Putamen (tissue), 1 donor: ENCODE measurements at regions not wholly inside any gene's neighbourhood (a gene's known extent, or its start where the extent isn't known, plus 50 kb on each side); places are given as distances from the start of the nearest gene placed in this dataset.
"Not testable (repeated sequence)": the region's sequence is repeated elsewhere in the genome, so short reads cannot be mapped to it uniquely, and the experiment has no call there.

Source experiments
- DNase-seq: peaks from one replicate; pipeline ENCODE4 v3.0.0-alpha.2; 2016; ENCODE audit warnings: low spot score

DNA sequence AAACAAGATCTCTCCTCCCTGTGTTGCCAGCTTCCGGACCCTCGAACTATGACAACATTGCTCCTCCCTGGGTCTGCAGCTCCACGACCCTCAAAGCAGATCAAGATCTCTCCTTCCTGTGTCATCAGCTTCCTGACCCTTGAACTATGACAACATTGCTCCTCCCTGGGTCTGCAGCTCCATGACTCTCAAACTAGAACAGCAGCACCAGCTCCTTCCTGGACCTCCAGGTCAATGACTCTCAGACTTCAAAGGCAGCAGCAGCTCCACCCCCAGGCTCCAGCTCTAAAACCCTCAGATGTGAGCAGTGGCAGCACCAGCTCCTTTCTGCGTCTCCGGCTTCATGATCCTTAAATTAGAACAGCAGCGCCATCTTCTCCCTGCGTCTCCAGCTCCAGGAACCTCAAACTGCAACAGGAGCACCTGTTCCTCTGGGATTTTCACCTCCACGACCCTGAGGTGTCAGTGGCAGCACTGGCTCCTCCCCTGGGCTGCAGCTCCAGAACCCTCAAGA is 341.0 kb upstream of the SULF2 start:
- DNase-seq, result no peak

DNA sequence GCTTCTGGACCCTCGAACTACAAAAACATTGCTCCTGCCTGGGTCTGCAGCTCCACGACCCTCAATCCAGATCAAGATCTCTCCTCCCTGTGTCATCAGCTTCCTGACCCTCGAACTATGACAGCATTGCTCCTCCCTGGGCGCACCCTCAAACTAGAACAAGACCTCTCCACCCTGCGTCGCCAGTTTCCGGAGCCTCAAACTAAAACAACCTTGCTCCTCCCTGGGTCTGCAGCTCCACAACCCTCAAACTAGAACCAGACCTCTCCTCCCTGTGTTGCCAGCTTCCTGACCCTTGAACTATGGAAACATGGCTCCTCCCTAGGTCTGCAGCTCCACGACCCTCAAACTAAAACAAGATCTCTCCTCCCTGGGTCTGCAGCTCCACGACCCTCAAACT is 339.7 kb upstream of the SULF2 start:
- DNase-seq, result no peak

DNA sequence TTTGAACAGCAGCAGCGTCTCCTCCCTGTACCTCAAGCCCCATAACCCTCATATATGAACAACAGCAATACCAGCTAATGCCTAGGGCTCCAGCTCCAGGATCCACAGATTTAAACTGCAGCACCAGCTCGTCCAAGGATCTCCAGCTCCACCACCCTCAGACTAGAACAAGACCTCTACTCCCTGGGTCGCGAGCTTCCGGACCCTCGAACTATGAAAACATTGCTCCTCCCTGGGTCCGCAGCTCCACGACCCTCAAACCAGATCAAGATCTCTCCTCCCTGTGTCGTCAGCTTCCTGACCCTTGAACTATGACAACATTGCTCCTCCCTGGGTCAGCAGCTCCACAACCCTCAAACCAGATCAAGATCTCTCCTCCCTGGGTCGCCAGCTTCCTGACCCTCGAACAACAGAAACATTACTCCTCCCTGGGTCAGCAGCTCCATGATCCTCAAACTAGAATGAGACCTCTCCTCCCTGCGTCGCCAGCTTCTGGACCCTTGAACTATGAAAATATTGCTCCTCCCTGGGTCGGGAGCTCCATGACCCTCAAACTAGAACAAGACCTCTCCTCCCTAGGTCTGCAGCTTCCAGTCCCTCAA is 339.0 kb upstream of the SULF2 start:
- no peak for DNase-seq

DNA sequence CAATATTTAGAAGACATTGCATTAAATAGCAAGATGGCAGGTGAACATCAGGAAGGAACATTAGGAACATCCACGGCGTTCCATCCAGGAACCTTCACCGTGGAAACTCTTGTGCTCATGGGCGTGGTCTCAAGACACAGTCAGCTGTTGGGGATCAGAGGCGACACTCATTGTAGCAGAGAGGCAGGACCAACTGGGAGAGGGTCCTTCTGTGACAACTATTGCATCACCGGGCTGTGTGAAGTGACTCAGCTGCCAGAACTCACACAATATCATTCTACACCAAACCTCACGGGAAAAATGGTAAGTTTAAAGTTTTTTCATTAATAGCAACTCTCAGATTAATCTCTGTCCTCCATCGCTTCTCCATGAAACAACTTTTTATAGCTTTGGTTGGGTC is 334.8 kb upstream of the SULF2 start:
- no peak for DNase-seq

DNA sequence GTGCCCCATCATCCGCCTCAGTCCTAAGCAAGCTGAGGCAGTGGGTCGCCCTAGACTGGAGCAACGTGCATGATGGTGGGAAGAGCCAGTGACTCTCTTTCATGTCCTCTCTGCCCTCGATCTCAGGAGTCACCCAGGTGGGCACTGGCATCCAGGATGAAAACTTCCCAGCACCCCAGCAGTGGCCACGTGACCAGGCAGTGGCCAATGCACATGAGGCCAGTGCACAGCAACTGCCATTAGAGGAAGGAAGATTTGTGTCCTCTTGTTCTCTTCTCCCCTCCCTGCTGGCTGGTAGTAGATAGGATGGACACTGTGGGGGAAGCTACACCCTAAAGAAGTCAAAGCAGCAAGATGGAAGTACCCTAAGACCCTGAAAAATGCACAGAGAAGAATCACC is 334.1 kb upstream of the SULF2 start:
- not testable (repeated sequence) for DNase-seq

DNA sequence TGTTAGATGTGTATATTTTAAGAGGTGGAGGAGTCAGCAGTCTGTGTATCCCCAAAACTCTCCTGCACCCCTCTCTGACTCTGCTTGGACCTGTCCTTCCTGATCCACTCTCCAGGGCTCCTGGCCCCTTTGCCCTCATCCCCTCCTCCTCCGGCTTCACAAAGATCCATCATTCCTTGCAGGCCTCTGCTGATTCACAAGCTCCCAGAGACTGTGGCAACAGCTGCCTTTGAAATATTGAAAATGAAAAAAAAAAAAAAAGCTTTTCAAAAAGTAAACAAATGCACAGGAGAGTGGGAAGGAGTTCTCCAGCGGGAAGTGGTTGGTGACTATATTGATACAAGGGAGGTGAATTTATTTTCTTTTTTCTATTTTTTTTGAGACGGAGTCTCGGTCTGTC is 330.2 kb upstream of the SULF2 start:
- DNase-seq, result no peak

DNA sequence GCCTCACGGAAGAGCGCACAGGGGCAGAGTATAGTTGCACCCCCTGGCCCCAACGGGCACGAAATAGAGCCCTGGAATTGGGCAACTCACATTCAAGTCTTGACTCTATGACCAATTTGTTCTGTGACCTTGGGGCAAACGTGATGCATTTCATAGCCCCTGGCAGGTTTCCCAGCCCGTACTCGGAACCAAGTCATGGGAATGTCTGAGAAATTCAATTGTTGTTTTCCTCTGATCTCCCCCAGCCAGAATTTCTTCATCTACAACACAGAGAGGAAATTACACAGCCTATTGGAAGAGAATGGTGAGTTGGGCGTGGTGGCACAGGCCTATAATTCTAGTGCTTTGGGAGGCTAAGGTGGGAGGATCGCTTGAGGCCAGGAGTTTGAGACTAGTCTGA is 322.3 kb upstream of the SULF2 start:
- DNase-seq, result no peak

DNA sequence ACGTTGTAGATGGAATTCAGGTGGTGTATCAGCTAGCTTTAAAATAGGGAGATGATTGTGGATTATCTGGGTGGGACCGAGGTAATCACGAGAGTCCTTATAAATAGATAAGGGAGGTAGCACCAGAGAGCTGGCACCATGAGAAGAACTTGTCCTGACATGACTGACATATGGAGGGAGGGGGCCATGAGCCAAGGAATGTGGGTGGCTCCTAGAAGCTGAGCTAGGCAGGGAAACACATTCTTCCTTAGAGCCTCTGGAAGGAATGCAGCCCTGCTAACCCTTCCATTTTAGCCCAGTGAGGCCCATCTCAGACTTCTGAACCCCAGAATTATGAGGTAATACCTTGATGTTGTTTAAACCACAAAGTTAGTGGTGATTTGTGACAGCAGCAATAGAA is 321.1 kb upstream of the SULF2 start:
- no peak for DNase-seq

DNA sequence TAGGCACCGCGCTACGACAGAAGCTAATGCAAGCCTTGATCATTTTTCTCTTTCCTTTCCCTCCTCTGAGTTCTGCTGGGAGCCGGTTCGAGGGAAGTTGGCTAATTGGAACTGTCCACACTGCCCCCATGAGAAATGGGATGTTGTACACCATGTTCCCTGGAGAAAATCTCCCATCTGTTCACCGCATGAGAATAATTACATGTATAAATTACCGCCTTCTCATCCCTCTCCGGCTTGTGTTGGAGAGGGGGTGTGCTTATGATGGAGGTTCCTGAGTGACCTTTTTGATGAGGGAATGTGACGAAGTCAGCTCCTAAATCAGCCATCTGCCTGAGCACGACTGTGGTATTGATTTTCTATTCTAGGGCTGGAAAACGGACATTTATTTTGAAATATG is 320.2 kb upstream of the SULF2 start:
- DNase-seq, result no peak

DNA sequence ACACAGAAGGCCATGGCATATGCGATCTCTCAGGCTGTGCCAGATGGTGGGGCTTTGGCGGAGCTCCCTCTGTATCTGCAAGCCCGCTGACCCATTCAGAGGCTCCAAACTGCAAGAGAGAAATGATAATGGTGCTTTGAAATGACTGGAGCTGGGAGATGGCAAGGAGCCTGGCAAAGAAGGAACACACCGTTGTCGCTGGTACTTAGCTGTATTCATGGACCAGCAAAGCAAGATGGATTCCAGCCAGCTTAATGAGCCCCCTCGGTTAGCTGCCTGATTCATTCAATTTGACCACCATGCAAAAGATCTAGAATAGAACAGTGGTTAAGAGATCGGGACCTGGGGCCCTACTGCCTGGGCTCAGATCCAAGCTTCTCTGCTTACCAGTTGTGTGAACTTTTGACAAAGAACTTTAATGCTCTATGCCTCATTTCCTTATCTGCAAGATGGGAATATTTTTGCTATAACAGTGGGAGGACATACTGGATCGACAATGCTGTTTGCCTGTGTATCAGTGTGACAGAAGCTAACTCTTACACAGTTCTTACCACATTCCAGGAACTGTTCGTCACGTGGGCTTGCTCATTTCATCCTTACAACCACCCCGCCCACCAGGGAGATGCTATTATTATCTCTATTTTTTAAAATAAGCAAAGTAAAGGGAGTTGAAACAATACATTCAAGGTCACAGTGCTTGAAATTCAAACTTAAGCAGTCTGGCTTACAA is 317.8 kb upstream of the SULF2 start:
- DNase-seq, result peak; percentile 41

DNA sequence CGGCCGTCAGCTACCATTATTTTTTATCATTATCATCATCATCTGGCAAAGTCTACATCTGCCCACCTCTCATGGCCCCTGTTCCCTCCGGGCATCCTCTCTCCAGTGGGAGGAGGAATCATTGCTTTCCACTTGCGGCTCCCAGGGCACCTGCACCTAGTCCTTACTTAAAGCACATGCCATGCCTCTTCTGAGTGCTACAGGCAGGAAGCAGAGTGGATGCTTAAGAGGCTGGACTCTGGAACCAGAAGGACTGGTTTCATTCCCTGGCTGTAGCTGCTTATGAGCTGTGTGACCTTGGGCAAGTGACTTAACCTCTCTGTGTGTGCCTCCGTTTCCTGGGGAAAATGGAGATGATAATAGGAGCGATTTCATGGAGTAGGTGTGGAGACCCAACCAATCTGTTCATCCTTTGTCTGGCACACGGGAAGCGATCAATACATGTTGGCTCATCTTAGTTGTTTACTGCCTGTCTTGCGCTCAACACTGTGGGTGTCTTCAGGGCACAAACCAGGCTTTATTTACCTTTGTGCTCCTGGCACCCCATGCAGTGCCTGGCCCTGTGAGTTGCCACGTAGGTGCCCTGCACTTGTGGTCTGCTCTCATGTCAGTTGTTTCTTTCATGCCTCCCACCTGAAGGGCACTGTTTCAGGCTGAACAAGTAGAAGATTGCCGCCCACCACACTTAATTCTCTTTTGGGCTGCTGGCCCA is 317.0 kb upstream of the SULF2 start:
- no peak for DNase-seq

DNA sequence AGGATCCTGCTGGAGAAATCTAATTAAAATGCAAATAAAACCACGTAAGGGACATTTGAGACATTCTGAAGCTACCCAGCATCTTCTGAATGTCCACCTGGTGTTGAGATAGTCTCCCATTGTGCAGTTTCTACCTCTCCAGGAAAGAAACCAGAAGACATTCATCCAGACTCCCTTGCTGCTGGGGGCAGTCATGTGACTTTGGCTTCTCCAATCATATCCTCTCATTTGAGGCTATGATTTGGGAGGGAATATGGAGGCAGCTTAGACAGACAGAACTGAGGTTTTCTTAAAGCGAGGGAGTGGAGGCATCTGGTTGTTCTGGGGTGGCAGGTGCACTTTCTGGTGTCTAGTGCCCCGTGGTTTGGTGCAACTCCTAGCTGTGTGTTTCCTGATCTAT is 315.2 kb upstream of the SULF2 start:
- DNase-seq, result no peak

DNA sequence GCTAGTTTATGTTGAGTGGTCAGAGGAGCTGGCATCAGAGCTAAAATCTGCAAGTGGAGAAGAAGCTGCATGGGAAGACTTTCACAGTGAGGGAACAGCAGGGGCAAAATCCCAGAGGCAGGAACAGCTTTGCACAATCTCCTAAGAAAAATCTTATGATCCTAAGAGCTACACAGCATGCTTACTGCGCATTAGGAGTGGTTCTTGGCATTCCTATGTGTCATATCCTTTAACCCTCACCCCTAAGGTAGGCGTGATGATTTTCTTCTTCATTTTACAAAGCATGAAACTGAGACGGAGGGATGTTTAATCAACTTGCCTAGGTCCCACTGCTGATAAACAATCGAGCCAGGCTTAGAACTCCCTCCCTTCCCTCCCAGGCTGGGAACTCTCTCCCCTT is 313.6 kb upstream of the SULF2 start:
- no peak for DNase-seq

DNA sequence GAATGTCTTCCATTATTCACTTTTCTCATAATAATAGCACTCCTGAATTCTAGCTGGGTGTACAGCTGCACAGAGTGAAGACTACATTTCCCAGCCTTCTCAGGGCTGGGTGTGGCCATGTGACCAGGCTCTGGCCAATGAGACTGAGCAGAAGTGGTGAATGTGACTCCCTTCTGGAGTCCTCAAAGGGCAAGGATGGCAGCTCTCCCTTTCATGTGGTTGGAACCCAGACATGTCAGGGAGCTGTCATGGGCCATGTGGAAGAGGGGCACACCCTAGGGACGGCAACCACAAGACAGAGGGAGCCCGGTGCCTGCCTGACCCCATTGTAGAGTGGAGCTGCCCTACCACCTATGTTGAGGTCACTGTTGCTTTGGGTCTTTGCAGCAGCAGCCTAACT is 312.8 kb upstream of the SULF2 start:
- no peak for DNase-seq

DNA sequence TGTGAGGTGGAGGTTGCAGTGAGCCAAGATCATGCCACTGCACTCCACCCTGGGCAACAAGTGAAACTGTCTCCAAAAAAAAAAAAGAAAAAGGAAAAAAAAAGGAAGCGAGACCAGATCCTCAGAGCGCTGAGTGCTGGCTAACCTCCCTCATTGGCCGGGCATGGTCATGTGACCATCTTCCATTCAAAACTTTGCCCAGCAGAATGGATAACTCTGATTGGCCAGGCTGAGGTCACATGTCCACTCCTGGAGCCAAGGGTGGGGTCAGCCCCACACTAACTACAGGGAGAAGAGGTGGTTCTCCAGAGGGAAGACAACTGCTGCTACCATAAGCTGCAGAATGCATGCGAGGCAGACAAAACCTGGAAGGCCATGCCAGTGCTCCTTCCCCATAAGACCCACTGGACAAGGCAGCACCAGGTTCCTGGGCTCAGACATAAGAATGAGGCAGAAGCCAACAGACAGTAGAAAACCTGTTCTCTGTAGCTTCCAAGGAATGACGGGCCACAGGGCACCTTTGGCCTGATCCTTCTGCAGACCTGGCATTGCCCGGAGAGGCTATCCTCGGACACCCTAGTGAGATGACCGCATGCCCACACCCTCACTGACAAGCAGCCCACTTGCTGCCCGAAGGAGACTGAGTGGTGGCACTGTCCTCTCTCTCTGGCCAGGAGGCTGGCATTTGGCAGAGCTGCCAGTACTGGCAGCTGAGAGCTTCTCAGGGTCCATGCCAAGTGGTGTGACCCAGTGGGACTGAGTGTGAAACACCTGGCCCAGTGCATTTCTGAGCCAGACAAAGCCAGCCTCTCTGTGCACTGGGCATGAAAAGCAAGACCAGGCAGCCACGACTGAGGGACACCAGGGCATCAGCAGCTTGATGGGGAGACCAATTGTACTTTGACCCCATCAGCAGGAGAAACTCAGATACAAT is 311.9 kb upstream of the SULF2 start:
- no peak for DNase-seq

DNA sequence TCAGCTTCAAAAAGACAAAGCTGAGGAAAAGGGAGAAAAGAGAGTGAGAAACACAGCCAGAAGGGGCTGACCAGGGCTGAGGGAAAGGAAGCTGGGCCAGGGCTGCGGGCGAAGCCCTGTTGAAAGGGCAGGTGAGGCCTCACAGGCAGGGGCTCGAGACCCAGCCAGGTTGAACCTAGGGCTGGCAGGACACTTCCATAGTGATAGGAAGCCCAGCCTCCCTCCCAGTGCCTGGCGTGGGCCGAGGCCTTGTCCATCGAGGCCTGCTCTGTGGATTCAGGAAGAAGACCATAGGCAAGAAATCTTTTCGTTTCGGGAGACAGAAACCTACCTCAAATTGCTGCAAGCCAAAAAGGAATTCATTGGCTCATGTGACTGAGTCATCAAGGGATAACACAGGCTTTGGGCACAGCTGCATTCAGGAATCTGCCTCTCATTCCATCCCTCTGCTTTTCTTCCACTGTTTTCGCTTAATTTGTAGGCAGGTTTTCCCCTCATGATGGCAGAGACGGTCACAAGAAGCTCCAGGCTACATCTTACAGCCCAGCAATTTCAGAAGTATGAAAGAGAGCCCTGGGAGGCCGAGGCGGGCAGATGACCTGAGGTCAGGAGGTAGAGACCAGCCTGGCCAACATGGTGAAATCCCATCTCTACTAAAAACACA is 311.1 kb upstream of the SULF2 start:
- DNase-seq, result no peak

DNA sequence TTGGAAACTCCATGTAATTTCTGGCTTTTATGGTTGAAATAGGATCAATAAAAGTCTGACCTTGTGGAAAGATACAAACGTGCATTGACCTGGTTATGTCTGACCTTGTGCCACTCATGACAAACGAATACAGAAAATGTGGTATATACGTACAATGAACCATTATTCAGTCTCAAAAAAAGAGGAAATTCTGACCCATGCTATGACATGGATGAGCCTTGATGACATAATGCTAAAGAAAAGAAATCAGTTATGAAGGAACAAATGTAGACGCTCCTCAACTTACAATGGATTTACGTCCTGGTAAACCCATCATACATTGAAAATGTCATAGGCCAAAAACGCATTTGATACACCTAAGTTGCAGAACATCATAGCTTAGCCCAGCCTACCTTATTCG is 309.7 kb upstream of the SULF2 start:
- DNase-seq, result no peak

DNA sequence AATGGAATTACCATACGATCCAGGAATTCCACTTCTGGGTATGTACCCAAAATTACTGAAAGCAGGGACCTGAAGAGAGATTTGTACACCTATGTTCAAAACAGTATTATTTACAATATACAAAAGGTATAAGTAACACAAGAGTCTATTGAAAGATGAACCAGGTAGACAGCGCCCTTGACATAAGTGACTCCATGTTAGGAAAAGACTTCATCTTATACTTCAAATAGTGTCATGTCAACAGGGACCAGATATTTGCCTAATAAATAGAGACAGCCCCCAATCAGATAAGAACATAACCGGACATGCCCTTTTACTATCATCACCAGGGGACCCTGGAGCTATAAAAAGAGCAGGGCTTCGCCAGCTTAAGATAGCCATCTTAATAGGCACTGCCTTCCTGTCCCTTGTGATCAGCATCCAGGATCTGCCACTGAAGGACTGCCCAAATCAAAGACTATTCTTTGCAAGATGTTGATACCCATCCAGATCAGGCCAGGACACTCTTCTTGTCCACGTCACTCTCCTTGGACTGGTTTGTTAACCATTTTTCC is 309.0 kb upstream of the SULF2 start:
- DNase-seq, result no peak

DNA sequence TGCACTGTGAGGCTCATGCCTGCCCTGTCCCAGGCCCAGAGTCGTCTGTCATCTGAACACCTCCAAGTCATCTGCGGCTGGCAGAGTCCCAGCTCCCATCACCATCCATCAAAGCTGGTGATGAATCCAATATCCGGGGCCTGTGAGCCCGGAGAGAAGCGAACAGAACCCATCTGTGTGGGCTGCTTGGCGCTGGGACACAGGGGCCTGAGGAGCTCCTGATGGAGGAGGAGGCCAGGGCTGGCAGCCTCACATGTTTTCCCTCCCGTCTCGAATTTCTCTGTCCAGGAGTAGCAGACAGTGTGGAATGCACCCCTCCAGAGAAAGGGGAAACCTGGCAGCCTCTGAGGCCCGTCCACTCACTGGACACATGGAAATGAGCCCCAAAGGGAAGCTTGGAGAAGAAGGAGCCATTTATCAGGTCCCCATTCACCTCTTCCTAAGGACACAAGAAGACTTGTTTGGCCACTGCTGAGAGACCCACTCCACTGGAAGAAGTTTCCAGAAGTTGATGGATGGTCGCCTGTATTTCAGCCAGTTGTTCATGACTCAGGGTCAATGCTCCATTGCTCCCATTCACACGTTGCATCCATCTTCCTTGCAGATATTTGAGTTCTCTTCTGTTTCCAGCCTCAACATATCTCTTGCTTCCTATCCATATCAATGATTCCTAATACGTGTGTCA is 307.5 kb upstream of the SULF2 start:
- DNase-seq, result no peak

DNA sequence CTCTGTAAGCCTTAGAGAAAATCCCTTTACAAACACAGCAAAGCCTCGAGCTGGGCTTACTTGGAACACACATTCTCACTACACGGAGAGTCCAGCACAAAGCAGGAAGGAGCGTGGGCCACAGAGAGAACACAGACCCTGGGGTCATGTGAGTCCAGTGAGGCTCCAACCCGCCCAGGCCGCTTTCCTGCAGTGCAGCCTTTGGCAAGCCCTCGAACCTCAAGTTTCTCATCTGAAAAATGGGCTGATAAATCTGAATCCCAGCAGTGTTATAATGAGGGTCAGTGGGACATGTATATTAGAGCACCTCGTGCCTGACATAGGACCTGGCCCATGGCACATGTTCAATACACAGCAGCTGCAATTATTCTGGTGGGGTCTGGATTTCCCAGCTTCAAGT is 305.5 kb upstream of the SULF2 start:
- DNase-seq, result no peak

DNA sequence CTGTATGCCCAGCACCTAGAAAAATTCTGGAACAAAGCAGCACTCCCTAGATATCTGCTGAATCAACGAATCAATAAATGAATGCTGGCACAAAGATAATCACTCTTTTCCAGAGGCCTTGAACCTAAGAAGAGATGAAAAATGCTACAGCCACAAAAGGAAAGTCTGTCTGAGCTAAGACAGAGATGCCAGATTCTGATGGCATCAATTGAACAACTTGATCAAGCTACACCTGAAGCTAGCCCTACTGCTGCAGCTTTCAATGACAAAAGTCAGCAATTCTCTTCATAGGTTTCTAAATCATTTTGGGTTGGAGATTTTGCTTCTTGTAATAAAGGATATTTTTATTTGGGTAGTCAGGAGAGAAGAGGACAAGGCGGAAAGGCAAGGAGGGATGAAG is 305.0 kb upstream of the SULF2 start:
- DNase-seq, result no peak
